Activated T-helper 1 cell treated with Interleukin-2 at 50 U/mL for 16 hours (primary cell): ENCODE measurements at regions not wholly inside any gene's neighbourhood (a gene's known extent, or its start where the extent isn't known, plus 50 kb on each side); places are given as distances from the start of the nearest gene placed in this dataset.
"Not testable (repeated sequence)": the region's sequence is repeated elsewhere in the genome, so short reads cannot be mapped to it uniquely, and the experiment has no call there.

Source experiments
- DNase-seq: peaks from one replicate; pipeline ENCODE4 v3.0.0-alpha.2; 2020; ENCODE audit warnings: low read depth

DNA sequence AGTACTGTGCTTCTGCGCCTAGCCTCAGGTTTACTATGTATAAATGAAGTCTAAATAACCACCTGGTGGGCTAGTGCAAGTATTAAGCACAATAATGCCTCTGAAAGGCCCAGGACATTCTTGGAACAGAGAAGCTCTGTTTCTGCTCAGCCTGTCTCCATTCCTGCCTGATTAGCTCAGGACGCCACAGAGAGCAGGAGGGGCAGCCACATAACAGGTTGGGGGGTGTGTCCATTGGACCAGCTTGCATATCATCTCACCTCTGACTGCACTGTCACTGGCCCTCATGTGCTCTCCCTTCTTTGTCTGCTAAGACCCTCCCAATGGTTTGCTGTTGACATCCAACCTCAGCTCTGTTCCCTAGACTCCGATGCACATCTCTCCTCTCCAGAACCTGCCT is 52.8 kb upstream of the IKZF1 start:
- no peak for DNase-seq

DNA sequence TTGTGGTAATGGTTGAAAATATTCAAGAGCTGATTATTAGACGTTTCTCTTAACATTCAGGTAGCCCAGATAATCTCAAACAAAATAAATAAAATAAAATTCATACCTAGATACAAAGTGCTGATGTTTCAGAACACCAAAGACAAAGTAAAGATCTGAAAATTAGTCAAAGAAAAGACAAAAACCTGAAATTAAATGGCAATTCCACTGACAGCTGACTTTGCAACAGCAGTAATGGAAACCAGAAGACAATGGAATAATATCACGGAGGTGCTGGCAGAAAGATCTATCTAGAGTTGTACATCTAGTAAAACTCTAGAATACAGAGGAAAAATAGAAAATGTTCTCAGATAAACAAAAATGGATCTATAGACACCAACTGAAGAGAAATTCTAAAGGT is 58.0 kb upstream of the IKZF1 start:
- no peak for DNase-seq

DNA sequence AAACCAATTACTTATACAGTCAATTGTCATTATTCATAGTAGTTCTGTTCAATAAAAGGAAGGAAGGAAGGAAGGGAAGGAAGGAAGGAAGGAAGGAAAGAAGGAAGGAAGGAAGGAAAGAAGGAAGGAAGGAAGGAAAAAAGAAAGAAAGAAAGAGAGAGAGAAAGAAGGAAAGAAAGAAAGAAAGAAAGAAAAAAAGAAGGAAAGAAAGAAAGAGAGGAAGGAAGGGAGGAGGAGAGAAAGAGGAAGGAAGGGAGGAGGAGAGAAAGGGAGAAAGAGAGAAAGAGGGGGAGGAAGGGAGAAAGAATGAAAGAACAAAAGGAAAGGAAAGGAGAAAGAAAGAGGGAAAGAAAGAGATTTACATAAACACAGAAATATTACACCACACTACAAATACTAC is 62.4 kb upstream of the IKZF1 start:
- DNase-seq, result not testable (repeated sequence)

DNA sequence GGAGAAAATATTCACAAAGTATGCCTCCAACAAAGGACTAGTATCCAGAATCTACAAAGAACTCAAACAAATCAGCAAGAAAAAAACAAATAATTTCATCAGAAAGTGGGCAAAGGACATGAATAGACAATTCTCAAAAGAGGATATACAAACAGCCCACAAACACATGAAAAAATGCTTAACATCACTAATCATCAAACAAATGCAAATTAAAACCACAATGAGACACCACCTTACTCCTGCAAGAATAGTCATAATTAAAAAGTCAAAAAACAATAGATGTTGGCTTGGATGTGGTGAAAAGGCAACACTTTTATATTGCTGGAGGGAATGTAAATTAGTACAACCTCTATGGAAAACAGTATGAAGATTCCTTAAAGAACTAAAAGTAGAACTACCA is 63.8 kb upstream of the IKZF1 start:
- not testable (repeated sequence) for DNase-seq

DNA sequence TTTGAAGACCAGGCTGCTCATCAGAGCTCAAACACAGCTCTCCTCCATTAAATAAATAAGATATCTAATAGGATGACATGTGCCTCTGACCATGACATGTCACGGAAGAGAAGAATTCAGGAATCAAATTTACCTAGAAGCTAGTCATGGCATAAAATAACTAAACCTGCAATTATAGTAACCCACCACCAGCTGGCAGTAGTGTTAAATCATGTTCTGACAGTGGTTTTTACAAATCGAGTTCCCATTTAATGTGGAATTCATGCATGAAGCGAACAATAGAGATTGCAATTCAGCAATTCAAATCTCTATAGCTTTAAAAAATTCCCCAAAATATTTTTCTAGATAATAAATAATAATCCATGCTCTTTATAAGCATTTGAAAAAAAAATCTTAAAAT is 74.6 kb upstream of the IKZF1 start:
- DNase-seq, result no peak

DNA sequence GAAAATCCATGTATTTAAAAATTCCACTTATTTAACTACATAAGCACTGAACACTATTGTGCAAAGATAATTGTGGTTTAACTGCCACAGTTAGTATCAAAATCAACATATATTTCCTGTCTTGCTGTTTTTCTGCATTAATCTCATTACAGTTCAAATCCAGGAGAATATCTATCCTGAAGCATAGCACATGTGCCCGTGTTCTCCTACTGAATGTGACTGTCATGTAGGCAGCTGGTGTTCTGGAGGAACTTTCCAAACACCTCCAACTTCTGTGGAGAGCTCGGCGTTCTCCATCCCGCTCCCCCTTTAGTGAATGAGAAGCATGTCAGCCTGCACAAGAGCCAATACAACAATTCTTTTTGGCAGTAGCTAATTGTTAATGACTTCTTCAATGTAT is 76.4 kb upstream of the IKZF1 start:
- DNase-seq, result no peak

DNA sequence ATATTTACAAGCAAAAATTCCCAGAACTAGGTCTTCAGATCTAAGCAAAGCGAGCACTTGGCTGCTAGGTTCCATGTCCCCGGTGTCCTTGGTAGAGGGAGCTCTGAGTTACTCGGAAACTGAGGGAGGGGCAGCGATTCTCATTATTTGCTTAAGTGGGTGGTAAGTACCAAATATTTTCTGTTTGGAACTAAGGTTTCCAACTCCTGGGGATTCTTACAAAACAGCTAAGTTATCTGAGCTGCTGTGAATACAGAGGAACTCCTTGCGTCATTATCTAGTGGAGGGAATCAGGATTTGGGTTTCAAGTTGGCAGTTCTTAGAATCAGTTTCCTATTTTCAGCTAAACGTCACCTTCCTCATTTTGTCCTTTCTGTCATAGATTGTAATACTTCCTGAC is 76.8 kb upstream of the IKZF1 start:
- DNase-seq, result no peak

DNA sequence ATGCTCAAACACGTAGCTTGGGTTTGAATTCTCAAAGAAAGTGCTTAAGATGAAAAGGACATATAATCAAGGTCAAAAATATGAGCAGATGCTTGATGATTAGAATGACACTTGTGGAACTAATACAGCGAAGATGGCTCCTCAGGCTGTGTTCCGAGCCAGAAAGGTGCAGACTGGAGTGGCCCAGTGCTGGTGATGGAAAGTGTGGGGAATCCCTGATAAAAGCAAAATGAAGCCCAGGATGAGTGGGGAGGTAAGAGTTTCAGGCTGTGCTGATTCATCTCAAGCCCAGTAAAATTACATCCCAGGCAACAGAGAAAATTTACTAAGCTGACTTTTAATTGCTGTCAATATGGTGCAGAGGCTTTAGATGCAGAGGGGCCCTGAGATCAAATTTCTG is 77.8 kb upstream of the IKZF1 start:
- no peak for DNase-seq

DNA sequence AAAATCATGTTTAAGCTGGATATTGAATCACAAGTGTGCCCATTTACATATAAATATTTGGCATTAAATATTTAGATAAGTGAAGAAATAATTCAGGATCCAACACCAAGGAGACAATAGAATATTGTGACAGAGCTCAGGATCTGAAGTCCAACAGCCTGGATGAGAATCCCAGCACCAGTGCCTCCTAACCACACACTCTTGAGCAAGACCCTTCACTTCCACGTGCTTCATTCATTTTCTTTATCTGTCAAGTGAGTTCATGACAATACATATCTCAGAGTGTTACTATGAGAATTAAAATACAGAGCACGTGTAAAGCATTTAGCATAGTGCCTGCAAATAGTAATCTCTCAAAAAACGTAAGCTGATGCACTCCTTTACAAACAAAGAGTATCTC is 78.4 kb upstream of the IKZF1 start:
- DNase-seq, result no peak

DNA sequence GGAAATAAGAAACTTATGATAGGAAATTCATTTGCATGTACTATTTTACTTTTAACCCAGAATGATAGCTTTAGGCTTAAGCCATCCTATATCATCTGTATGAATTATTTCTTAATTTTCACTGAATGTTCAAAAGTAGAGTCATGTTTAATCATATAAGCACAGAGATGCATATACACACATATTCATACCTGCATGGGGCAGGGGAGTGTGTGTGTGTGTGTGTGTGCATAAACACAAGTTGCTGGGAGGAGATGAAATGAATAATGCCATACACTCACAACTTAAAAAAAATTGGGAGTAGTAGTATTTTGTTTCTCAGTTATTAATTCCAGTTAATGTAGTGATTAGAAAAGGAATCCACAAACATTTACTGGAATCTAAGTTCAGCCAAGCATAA is 83.1 kb upstream of the IKZF1 start:
- no peak for DNase-seq

DNA sequence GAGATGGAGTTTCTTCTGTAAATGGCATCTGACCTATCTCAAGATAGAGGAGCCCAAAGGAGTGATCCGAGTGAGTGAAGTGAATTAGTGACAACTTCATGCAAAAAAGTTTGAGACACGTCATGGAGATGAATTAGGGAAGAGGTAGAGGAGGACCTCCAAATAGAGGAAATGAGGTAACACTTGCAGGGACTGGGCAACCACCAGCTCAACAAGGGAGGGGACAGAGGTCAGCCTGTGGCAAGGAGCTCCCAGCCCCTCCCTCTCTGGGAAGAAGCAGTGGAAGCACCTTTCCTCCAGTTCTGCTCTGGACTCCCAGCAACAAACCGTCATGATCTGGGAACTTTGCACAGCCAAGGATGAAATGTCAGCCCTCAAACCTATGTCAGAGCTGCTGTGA is 83.5 kb upstream of the IKZF1 start:
- DNase-seq, result no peak

DNA sequence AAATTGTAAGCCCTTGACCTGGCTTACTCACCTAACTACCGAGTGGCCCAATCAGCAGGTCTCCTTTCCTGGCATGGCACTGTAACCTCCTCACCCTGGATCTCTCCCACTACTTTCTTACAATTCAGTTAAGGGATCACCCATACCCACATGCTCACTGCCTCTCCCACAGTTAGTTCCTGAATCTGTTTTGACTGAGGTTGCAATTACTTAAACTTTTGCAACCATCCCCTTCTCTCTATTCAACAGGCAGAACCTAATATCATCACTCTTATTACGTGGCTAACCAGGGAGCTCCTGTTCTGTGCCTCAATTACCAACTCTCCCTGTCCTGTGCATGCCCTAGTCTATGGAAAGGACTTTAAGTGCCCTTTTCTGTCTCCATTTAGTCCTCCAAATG is 84.2 kb upstream of the IKZF1 start:
- no peak for DNase-seq

DNA sequence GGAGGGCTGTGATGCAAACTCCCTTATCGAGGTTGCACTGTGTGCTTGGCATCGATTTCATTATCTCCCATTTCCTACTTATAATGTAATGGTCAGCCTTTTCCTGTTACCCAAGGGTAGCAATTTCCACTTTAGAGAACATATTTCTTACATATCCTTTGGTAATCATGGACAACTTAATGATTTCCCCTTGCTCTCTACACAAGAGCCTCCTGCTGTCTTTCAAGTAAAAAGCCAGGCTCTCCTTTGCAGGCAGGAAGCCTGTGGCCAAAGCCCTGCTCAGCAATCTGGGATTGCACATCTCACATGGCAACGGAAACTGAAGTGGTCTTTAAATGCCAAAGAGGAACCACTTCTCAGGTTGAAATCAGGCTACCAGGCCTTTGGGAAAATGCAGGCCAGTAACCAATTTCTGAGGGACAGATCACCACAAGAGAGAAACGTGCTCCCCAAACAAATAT is 86.7 kb upstream of the IKZF1 start:
- no peak for DNase-seq

DNA sequence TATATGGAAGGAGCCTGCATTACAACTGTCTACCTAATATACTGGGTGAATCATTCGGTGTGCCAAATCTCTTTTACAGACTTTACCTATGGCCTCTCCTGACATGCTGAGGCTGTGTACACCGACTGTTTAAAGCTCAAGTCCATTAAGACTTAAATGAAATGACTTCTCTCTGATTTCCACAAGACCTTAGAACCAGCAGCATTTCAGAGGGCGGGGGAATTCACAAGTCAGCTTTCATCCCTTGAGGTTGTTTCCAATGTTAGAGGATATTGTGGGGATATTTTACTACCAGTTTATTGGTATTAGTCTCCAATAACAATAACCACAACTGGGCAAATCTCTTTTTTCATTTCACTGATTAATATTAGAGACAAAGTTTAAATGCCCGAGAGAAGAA is 87.1 kb upstream of the IKZF1 start:
- no peak for DNase-seq

DNA sequence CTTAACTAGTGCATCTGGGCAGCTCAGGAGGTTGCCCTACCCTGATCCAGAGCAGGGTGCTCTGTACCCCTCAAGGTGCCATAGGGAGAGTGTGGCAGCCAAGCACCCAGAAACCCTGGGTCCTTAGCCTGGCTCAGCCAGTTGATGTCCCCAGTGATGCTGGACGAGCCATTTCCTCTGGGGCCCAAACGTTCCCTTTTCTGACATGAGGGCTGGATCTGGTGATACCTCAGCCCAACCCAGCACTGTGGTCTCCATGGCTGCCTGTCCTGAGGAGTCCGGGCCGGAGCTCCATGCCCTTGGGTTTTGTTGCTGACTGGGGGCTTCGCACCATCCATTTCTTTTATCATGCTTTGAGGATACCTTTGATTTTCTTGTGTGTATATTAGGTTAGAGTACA is 87.9 kb upstream of the IKZF1 start:
- no peak for DNase-seq

DNA sequence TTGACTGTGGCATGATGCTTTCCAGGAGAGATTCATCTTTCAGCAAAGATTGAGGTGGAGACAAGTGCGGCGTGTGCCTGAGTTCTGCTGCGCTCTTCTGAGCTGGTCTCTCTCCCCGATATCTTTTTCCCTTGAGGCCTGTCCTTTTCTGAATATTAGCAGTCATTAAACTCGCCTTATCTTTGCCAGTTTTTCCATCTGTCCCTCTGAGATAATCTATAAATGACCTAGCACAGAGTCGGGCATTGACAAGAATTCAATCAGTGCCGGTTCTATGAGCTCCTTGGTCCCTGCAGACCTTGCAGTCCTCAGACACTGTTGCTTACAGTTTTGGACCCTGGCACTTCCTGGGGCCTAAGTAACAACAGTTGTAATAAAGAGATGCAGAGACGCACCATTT is 89.7 kb upstream of the IKZF1 start:
- DNase-seq, result no peak

DNA sequence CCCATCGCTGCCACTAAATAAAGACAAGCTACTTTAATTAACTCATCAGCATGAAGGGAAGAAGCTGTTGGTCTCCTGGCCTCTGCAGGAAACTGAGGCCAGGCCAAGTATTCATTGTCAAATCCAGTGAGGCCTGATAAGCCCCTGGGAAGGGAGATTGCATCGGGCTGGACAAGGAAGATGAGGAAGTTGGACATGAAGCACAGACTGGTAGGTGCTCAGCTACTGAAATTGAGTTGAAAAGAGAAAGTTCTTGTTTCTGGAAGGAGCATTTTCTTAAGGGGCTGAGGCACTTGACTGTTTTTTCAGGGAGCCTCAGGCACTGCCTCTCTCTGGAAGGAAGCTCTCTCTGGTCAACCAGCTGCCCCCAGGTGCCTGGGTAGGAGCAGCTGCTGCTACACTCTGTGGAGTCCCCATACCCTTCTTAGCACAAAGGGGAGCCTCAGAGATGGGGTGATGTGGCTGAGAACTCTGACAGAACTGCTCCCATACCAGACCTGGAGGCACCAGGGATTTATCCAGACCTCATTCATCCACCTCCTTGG is 90.3 kb upstream of the IKZF1 start:
- DNase-seq, result no peak

DNA sequence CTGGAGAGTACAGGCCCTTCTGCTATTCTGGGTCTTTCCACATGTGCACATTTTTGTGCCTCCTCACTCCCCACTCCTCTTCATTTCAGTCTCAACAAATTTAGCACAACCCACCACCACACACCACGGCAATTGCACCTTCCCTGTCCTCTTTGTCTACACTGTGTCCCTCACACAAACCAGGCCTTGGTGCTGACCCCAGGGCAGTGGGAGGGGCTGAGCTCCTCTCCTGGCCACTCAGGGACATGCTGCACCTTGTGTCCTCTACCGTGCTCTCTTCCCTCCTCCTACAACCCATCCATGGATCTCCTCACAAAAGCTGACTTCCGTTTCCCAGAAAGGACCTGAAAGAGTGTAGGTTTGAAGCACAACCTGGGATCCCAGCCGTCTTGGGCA is 90.9 kb upstream of the IKZF1 start:
- DNase-seq, result no peak

DNA sequence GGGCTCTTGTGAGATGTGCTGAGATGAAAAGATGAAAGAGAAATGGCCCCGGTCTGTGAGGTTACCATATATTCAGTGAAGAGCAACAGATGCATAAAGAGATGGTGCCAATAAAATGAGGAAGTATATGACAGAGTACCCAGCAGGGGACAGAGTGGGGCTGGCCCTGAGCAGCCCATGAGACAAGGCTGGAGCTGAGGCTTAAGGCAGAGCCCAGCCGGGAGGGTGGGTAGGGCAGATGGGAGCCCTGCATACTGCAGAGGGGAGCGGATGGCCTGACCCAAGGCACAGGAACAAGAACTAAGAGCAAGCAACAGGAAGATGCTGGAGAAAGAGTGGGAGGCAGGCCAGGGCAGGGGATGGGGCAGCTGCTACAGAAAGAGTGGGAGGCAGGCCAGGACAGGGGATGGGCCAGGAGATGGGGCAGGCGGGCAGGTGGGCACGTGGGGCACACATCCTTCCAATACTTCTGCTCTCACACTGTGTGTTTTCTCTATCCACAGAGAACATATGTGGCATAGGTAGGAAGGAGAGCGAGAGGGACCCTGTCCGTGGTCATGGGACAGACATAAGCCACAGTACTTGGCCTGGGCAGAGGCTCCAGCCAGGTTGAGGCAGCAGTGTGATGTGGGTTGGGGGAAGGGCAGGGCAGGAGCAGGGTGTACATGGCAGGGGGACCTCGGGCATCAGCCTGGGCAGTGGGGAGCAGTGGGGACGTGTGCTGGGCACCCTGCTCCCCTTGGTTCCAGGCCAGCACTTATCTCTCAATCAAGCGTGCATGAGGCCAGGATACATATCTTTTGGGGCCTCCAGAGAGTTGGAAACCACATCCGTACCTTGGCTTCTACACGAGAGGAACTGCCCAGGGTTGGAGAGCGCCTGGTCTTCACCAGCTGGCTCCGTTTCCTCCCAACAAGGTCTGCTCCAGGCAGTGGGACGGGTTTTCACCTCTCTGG is 91.6 kb upstream of the IKZF1 start:
- DNase-seq, result no peak

DNA sequence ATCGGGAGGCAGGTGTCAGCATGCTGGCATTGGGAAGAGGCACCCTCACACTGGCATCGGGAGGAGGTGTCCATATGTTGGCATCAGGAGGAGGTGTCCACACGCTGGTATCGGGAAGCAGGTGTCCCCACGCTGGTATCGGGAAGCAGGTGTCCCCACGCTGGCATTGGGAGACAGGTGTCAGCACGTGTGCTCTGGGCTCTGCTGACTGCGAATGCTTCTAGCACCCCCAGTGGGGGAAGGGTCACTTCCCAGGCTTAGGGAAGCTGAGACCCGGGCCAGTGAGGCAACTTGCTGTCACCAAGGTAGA is 92.5 kb upstream of the IKZF1 start:
- no peak for DNase-seq

DNA sequence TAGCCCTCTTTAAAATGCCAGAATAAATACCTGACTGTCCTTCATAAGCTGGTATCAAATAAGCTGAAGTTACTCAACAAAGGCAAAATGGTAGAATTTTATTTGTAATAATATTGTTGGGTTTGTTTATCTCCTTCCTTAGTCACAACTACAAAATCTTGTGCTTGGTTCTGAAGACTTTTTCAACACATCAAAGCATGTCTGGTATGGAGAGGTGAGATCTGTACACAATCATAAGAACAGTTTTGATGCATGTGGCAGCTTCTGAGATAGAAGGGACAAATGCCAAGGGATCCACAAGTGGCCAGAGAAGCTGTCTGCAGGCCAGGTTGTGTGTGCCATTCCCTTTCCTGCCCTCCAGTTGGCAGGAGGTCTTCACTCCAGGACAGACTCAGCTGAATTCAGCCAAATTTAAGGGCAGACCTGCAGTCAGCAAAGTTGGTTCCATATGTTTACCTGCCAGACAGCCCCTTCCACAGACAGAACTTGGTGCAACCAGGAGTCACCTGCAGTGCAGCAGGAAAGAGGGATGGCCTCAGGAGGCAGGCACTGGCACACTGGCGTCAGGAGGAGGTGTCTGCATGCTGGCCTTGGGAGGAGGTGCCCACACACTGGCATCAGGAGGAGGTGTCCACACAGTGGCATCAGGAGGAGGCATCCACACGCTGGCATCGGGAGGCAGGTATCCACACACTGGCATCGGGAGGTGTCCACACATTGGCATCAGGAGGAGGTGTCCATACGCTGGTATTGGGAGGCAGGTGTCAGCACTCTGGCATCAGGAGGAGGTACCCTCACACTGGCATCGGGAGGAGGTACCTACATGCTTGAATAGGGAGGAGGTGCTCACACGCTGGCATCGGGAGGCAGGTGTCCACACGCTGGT is 93.1 kb upstream of the IKZF1 start:
- no peak for DNase-seq

DNA sequence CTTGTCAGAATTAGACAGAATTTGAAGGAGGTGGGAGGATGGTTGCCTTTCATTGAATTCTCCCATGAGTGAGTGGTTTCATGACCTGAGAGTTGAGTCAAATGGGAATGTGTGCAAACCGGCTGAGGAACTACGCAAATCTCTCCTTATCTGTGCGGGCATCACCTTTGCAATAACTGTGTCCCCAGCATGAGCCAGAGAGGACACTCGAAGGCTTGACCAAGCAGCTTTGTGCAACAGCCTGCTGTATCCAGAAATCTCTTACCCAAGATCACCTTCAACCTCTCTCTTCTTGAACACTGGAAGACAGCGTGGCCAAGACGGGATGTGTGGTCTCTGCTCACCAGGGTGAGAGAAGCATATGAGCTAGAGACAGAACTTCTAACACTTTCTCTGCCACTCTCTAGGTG is 93.8 kb upstream of the IKZF1 start:
- no peak for DNase-seq
